Hematopoietic multipotent progenitor cell (in vitro differentiated cells): ENCODE measurements at regions not wholly inside any gene's neighbourhood (a gene's known extent, or its start where the extent isn't known, plus 50 kb on each side); places are given as distances from the start of the nearest gene placed in this dataset.
"Not testable (repeated sequence)": the region's sequence is repeated elsewhere in the genome, so short reads cannot be mapped to it uniquely, and the experiment has no call there.

Source experiments
- DNase-seq, 3 donors: peaks; one replicate each; pipeline ENCODE4 v3.0.0-alpha.2; 2011 to 2015; ENCODE audit warnings: low read depth in 2 of 3, low spot score in 2 of 3

DNA sequence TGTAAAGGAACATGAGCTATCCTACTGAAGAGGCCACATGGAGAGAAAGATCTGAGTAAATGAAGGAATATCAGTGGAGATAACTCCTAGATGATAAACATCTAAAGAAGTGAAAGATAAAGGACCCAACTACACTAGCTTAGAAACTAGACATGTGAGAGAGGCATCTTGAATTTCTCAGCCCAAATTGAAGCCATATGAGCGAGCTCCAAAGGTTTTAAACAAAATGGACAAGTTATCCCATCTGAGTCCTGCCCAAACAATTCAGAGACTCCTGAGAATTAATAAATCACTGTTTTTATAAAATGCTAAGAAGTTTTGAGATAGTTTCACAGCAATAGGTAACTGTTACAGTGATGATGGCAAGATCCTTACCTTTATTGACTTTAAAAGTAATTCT lies 438.9 kb downstream of the NAV3 start:
- DNase-seq, result no peak

DNA sequence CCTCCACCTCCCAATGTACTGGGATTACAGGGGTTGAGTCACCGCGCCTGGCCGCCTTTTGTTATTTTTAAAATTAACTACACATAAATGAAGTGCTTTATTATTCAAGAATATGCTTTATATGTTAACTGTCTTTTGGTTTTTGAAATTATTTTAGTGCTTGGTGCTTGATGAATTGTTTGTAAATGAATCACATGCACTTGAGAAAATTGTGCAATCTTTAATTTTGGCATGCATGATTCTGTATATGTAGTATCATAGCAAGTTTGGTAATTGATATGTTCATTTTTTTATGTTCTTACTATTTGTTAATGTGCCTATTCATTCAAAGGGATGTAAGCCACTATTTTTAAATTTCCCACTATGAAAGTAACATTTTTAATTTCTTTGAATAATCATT lies 440.9 kb downstream of the NAV3 start:
- no peak for DNase-seq

DNA sequence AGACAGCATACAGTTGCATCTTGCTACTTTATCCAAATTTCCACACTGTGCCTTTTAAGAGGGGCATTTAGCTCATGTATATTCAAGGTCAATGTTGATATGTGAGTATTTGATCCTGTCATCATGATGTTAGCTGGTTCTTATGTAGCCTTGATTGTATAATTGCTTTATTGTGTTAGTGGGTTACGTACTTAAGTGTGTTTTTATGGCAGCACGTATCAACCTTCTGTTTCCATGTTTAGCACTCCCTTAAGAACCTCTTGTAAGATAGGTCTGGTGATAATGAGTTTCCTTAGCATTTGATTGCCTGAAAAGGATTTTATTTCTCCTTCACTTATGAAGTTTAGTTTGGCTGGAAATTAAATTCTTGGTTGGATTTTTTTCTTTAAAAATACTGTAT lies 445.2 kb downstream of the NAV3 start:
- DNase-seq, result no peak

DNA sequence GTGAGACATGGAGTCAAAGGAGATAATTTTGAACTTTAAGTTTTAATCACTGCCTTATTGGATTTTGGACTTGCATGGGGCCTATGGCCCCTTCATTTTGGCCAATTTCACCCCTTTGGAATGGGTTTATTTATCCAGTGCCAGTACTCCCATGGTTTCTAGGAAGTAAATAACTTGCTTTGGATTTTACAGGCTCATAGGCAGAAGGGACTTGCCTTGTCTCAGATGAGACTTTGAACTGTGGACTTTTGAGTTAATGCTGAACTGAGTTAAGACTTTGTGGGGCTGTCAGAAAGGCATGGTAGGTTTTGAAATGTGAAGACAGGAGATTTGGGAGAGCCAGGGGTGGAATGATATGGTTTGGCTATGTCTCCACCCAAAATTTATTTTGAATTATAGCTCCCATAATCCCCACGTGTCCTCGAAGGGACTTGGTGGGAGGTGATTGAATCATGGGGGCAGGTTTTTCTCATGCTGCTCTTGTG lies 448.1 kb downstream of the NAV3 start:
- DNase-seq, result no peak

DNA sequence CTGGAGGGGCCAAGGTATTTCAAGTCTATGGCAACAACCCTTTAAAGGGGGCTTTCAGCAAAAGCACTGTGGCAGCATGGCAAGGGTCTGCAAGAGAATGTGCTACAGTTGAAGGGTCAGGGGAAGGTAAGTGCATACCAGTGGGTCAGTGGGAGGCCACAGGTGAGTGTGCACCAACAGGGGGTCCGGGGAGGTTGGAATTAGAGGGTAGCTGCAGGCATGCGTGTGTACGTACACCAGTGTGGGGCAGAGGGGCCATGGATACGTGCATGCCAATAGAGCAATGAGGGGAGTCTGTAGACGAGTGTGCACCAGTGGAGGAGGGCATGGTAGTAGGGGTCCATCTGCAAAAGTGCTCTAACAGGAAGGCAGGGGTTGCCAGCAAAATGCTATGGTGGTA lies 448.9 kb downstream of the NAV3 start:
- no peak for DNase-seq

DNA sequence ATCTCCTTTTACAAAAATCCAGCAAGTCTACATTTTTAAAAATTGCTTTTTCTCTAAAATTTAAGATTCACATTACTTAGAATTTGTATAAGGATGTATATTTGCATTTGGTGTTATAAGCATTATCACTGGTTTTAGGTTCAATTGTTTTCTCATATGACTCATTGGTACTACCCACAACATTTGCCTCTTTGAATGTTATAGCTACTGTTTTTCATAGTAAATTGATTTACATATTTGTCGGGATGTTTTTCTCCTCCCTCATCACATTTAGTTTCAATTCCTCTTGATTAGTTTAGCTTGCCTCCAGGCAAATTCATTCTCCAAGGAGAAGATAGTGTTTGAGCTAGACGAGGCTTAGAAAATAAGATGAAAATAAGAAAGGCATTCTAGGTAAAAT lies 450.4 kb downstream of the NAV3 start:
- DNase-seq, result not testable (repeated sequence)

DNA sequence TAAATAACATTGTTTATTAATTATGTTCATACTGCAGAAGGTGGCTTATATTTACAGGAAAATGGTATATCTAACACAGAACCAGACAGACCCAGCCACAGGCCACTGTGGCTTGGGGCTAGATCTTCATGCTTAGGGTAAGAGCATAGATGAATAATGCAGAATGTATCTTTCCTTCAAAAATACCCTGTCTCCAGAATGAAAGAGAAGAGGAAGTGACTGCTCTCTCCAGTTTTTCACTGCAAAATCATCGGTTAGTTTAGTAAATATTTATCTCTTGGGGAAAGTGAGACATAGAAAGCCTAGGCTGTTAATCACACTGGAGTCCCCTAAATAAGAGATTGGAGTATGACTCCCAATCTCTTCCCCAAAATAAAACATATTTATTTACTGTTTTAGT lies 453.7 kb downstream of the NAV3 start:
- DNase-seq, result no peak

DNA sequence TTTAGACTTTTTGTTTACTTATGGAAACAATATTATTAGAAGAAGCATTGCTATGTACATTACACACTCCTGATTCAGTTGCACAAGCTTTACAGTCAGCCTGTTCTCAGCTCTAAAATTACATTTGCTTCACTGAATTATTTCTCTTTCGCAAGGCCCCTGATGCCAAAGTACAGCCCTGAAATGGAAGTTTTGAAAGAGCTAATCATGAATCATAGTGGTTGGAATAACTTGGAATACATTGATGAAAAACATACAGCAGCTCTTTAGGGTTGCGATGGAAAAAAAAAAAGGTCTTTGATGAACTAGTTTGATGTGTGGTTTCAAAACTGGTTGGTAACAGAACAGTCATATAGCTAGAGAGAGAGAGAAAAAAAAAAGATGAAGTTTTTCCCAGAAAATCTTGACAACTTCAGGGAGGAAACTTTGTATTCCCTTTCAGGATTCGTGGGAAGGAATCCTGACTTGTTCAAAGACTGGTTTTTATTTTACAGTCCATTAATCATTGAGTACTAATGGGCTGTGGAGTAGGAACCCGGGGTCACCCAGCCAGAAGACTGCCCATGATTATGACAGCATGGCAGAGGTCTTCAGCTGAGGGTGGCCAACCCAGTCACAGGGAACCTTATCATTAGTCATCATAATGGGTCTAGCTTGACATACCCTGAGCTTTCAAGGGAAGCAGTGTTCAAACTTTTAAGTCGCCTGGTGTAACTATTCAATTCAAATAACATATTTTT lies 460.1 kb downstream of the NAV3 start:
- no peak for DNase-seq

DNA sequence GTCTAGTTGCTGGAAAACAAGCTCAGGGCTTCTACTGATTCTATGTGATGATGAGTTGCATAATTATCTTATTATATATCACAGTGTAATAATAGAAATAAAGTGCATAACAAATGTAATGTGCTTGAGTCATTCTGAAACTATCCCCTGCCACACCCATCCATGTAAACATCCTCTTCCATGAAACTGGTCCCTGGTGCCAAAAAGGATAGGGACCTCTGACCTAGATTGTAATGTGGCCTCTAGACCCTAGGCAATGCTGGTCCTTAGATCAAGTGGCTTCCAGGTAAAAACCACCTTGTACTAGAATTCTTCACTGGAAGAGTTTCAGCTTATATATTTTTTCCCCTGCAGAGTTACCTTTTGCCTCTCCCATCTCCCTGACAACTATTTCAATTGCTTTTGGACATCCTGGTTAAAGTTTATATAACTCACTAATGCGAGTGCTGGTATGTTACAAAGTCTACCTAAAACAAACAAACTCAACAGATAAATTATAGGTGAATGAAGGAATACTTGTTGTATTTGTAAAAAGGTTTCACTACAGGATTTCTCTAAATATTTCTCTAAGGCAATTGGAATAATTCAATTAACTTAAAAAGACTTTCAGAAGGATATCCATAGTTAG lies 462.5 kb downstream of the NAV3 start:
- DNase-seq, result no peak

DNA sequence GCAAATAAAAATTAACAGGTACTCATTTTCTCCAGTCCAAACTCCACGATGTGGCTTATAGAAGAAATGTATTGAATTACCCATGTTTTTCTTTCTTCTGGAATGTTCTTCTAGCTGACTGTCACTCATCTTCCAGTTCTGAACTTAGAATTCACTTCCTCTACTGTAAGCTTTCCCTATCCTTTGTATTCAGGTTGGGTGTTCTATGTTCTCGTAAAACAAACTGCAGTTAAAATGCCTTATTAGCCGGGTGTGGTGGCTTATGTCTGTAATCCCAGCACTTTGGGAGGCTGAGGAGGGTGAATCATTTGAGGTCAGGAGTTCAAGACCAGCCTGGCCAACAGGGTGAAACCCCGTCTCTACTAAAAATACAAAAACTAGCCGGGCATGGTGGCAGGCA lies 470.6 kb downstream of the NAV3 start:
- not testable (repeated sequence) for DNase-seq

DNA sequence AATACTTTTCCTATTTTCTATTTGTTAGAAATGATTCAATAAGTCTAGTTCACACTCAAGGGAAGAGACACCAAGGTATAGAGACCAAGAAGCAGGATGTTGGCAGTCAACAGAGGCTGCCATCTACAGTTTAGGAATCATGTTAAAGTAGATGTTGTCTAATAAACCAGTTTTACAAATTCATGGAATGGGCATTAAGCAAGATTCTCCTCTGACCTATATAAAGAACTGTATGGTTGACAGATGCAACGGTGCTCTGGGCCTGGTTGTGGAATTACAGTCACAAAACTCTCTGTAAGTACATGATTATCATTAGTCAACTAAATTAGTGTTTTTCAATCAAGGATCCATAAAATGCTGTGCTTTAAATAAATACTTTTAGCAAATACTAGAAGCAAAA lies 475.1 kb downstream of the NAV3 start:
- DNase-seq, result no peak

DNA sequence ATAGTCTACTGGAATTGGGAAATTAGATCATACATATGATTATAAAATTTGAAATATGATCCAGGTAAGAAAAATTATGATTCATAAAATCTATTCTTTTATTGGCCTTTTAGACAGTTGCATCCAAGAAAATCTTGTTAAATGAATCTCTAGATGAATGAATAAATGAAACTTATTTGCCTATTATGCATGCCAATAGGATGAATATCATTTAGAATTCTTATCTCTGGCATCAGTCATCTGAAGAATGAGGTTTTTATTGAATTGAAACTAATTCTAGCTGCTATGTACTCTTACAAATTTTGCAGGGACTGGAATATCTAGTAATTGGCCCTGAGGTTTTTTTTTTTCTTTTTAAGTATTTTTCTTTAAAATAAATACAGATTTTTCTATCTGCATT lies 475.5 kb downstream of the NAV3 start:
- no peak for DNase-seq

DNA sequence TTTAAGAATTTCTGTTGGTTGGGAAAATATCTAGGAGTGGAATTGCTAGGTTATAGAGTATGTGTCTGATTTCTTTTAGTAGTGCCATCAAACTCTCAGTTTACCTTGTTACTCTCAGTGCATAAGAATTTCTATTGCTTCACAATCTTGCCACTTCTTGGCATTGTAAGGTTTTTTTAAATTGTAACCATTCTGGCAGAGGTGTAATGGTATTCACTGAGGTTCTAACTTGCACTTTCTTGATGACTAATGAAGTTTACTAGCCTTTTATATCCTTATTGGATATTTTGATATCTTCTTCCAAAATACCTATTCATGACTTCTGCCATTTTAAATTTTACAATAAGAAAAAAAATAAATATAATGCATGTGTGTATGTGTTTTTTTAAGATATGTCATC lies 478.0 kb downstream of the NAV3 start:
- no peak for DNase-seq

DNA sequence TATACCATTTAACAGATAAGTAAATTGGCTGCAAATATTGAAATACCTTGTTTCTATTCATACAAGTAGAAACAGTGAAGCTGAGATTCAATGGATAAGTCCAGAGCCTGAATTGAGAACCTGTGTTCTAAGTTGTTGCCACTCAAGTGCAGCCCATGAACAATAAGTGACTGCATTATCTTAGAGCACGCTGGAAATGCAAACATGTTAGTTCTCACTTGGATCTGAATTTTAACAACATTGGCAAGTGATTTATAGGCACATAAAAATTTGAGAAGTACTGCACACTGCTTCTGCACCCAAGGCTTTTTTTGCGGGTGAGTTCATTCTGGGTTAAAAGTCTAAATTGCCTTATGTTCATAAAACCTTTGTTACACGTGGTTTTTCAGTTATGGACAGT lies 484.3 kb downstream of the NAV3 start:
- DNase-seq, result no peak

DNA sequence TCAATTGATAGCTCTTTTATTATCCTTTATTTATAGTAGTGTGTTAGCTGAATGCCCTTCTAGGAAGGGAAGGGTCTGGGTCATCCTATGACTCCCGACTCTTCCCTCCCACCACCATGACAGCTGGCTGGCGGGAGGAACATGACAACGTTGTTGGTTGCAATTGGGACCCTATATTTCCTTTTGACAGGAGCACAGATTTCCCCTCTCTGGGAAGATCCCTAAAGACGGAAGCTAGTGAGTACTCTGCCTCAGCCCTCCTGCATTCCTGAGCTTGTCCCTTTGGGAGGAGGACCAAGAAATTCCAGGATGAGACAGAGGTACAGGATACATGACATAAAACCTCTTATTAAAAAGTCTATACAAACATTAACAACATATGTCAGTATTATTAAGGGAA lies 485.4 kb downstream of the NAV3 start:
- DNase-seq, result no peak

DNA sequence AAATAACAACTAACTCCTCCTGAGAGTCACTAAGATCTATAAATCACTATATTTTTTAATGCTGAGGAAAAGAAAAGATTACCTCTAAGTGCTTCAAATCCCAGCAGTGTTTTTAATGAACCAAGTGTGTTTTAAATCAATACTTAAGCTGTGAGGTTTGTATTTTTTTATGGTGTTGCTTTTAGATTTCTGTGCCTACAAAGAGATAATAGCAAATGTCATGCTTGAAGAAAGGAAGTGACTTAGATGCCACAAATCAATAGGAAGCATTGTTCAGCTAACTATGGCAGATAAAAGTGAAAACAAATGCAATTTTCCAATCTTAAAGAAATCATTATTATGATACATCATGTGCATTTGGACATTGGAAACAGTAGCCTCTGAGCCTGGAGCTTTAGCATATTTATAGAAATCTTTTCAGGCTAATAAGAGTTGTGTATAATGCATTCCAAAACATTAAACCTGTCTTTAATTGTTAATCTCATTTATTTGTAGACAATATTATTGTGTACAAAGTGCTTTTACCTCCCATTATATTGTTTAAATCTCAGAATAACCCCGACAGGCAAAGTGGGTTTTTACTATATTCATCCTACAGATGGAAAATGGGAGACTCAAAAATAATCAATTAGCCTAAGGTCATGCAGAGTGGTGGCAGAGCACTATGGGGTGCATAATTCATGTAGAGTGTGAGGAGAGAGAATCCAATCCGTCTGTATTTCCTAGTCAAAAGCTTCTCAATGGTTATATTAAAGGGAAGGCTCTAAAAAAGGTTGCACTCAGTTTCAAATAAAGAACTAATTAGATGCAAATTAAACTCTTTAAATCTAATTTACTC lies 486.2 kb downstream of the NAV3 start:
- no peak for DNase-seq

DNA sequence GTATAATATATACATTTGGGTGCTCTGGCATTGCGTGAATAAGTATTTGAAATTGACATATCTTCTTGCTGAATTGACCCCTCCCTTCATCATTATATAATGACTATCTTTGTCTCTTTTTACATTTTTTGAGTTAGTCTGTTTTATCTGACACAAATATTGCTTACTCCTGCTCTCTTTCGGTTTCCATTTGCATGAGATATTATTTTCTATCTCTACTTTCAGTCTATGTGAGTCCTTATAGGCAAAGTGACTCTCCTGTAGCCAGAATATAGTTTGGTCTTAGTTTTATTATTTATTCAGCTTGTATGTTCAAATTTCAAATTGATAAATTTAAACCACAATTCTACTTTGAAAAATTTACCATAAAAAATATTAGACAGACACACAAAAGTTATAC lies 491.0 kb downstream of the NAV3 start:
- no peak for DNase-seq

DNA sequence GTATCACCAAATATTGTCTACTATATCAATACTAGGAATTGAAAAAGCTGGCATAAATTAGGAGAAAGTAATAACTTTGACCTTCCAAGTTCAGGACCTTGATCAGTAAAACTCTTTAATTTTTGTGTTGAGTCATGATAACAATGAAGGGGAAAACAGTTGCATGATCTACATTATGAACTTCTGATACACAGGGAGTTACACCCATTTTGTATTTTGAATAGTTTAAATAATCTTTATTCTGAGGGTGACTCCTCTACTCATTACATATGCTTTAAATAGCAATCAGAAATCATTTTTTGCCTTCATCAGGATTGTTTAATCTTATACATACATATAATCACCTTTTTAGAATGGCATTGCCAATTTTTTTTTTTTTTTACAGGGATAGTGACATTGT lies 492.5 kb downstream of the NAV3 start:
- DNase-seq, result no peak

DNA sequence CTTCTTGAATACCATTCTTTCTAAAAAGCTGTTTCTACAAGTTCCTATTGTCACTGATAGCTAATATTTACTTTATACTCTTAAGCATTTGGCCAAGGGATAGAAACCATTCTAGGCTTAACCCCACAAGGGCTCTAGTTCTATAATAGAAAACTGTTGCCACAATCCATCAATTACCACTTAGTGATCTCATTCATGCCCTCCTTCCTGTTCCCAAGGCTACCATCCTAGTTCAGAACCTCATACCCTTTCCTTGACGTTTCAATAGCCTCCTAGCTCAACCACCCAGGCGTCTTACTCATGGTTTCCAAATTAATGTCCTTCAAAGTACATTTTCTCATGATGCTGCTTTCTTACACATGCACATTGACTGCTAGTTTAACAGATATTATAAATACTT lies 493.5 kb downstream of the NAV3 start:
- DNase-seq, result no peak

DNA sequence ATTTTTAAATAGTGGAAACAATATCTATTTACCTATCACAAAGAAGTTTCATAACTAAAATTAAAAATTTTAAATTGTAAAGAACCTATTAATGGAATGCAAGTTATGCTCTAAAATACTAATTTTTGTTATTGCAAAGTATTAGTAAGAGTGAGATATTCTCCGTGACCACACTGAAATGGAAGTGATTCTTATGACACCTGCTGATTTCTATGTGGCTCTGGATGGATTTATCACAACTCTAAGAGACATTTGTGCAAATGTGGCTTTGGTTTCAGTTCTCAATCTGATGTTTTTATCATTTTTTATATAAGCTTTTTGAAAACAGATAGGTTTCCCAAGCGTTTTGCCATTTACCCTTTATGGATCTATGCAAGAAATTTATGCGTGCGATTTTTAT lies 497.8 kb downstream of the NAV3 start:
- DNase-seq, result no peak

DNA sequence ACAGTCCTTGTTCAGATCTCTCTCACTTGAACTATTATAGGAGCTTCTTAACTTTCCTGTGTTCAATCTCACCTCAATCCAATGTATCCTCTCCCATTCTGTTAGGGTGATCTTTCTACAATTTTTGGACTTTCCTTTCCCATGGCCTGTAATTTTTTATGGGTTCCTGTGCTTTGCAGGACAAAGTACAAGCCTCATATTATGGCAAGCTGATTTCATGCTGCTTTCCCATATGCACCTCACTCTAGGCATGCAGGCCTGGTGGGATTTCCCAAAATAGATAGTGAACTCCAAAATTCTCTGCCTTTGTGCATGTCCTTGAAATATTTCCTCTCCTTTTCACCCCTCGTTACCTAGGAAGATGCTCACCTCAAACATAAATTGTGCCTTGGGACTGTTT lies 499.4 kb downstream of the NAV3 start:
- DNase-seq, result no peak

DNA sequence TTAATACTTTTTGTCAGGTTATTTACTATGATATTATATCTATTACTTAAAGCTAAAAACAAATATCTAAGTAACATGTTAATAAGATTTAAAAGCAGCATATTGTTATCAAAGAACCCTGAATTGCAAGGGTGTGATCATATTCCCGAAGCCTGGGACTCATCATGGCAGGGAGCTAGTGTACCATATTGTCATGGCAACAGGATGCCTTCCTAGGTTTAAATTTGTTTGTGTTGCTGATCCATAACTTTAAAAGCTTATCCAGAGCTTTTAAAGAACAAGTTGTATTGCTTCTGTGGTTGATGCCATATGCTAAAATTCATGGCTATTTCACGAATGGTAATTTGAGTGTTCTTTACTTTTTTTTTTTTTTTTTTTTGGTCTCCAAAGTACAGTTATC lies 500.5 kb downstream of the NAV3 start:
- no peak for DNase-seq
